Cardiac septum (tissue), 1 donor: ENCODE measurements at regions not wholly inside any gene's neighbourhood (a gene's known extent, or its start where the extent isn't known, plus 50 kb on each side); places are given as distances from the start of the nearest gene placed in this dataset.

Experiments used
- DNase-seq: peaks from one replicate; pipeline ENCODE4 v3.0.0-alpha.2; 2020; ENCODE audit warnings: low spot score
- intact Hi-C: fragments of 100-400 bp; cut with DNase I; formaldehyde crosslinking; loops from one replicate; pipeline ENCODE4 v1.14.0; 2022
- donor health status: DM: no; HTN: no; CAD: no.

GRCh38 chr11:95375886-95376285 lies 144.9 kb upstream of the SESN3 start:
- intact Hi-C loops = no loop called here

GRCh38 chr11:95375451-95375850 lies 144.4 kb upstream of the SESN3 start:
- no peak for DNase-seq
- intact Hi-C loops = no loop called here

More at GRCh38 chr11:95375886-95376285, 144.9 kb upstream of the SESN3 start:
- no peak for DNase-seq

- no peak for DNase-seq
- intact Hi-C loops = no loop called here
Measured at GRCh38 chr11:95374105-95374504, 143.1 kb upstream of the SESN3 start.

- DNase-seq = no peak
- intact Hi-C loops = no loop called here
Measured at GRCh38 chr11:95373241-95373640, 142.2 kb upstream of the SESN3 start.

- intact Hi-C loops = no loop called here
- no peak for DNase-seq
Measured at GRCh38 chr11:95372097-95372656, 141.2 kb upstream of the SESN3 start.

- intact Hi-C loops = no loop called here
- DNase-seq = no peak
Measured at GRCh38 chr11:95371153-95371552, 140.2 kb upstream of the SESN3 start.

GRCh38 chr11:95367726-95368125 lies 136.7 kb upstream of the SESN3 start:
- DNase-seq = no peak
- intact Hi-C loops = no loop called here

GRCh38 chr11:95365348-95365747 lies 134.3 kb upstream of the SESN3 start:
- intact Hi-C loops = no loop called here

GRCh38 chr11:95364324-95365295 lies 133.6 kb upstream of the SESN3 start:
- no peak for DNase-seq
- intact Hi-C loops = no loop called here

More at GRCh38 chr11:95365348-95365747, 134.3 kb upstream of the SESN3 start:
- DNase-seq = no peak

- DNase-seq = no peak
- intact Hi-C loops = no loop called here
Measured at GRCh38 chr11:95363708-95364107, 132.7 kb upstream of the SESN3 start.

GRCh38 chr11:95363164-95363563 lies 132.2 kb upstream of the SESN3 start:
- intact Hi-C loops = no loop called here
- no peak for DNase-seq

- intact Hi-C loops = no loop called here
- DNase-seq = no peak
Measured at GRCh38 chr11:95361180-95361579, 130.2 kb upstream of the SESN3 start.

GRCh38 chr11:95360377-95361075 lies 129.5 kb upstream of the SESN3 start:
- DNase-seq = no peak
- intact Hi-C loops = no loop called here

GRCh38 chr11:95359756-95360155 lies 128.8 kb upstream of the SESN3 start:
- intact Hi-C loops = no loop called here
- DNase-seq = no peak

GRCh38 chr11:95359341-95359663 lies 128.3 kb upstream of the SESN3 start:
- DNase-seq = no peak
- intact Hi-C loops = no loop called here

GRCh38 chr11:95358511-95359340 lies 127.7 kb upstream of the SESN3 start:
- no peak for DNase-seq
- intact Hi-C loops = no loop called here

GRCh38 chr11:95354304-95354703 lies 123.3 kb upstream of the SESN3 start:
- intact Hi-C loops = no loop called here
- DNase-seq = no peak

- intact Hi-C loops = no loop called here
- DNase-seq = no peak
Measured at GRCh38 chr11:95353706-95354105, 122.7 kb upstream of the SESN3 start.

GRCh38 chr11:95352733-95353346 lies 121.8 kb upstream of the SESN3 start:
- intact Hi-C loops = no loop called here
- DNase-seq = no peak
